ENCODE measurements at regions not wholly inside any gene's neighbourhood (a gene's known extent, or its start where the extent isn't known, plus 50 kb on each side); places are given as distances from the start of the nearest gene placed in this dataset.

GRCh38 chr20:58099956-58100730, 128.3 kb downstream of the ANKRD60 start:
- TF ChIP-seq CTCF (conservative IDR thresholded peaks at IDR 0.05; ENCODE audit: low read depth, low read length) (no peak), EZH2phosphoT487 (IDR thresholded peaks at IDR 0.05; ENCODE audit: borderline replicate concordance, low read length) (no peak), EZH2 (IDR thresholded peaks at IDR 0.05; ENCODE audit: low read length, unreplicated experiment) (no peak)
